H1 (cell line): ENCODE measurements at regions not wholly inside any gene's neighbourhood (a gene's known extent, or its start where the extent isn't known, plus 50 kb on each side); places are given as distances from the start of the nearest gene placed in this dataset.

Experiments used
- CTCF ChIA-PET: fragments of 300-600 bp; sonication (Branson Sonifier 250); formaldehyde crosslinking; loops from one replicate; lab custom pipeline; 2021; ENCODE audit not compliant: partially characterized antibody; lab: Charles Lee
- POLR2A ChIA-PET: fragments of 300-600 bp; sonication (Branson Sonifier 250); formaldehyde crosslinking; loops from one replicate; lab custom pipeline; 2021; ENCODE audit warnings: inconsistent platforms; ENCODE audit not compliant: partially characterized antibody; lab: Charles Lee
- DNase-seq, 2 experiments: peaks; one replicate each; pipeline versions ENCODE4 v3.0.0 to v3.0.0-alpha.2; 2010 to 2022; ENCODE audit warnings: low spot score in 2 of 2, low read depth in 1 of 2, mixed read lengths in 1 of 2
- FAIRE-seq: peaks from 2 replicates; lab custom pipeline; 2011; peaks lifted over from hg19 to GRCh38; lab: Jason Lieb, UNC
- H2AFZ ChIP-seq: 2 replicates; pipeline ENCODE4 v1.8.1; 2012; ENCODE audit warnings: low read length, inconsistent platforms
- H2AK5ac ChIP-seq: 2 replicates; pipeline ENCODE4 v1.6.1; 2013; ENCODE audit warnings: low read depth, low read length
- H2BK120ac ChIP-seq: replicated peaks from 2 replicates; pipeline ENCODE3; 2013; ENCODE audit warnings: low read depth, low read length, inconsistent platforms
- H2BK12ac ChIP-seq: 2 replicates; pipeline ENCODE4 v1.6.1; 2013; ENCODE audit warnings: low read depth, low read length
- H2BK15ac ChIP-seq: 2 replicates; pipeline ENCODE4 v1.6.1; 2013; ENCODE audit warnings: low read length
- H2BK20ac ChIP-seq: 2 replicates; pipeline ENCODE4 v1.6.1; 2013; ENCODE audit warnings: low read length
- H2BK5ac ChIP-seq: 2 replicates; pipeline ENCODE4 v1.6.1; 2013; ENCODE audit warnings: low read depth, low read length
- H3K14ac ChIP-seq: 2 replicates; pipeline ENCODE4 v1.6.1; 2013; ENCODE audit warnings: inconsistent platforms; ENCODE audit not compliant: insufficient read length
- H3K18ac ChIP-seq: 2 replicates; pipeline ENCODE4 v1.6.1; 2013; ENCODE audit warnings: low read length; ENCODE audit errors: extremely low read depth
- H3K23ac ChIP-seq: 2 replicates; pipeline ENCODE4 v1.6.1; 2013; ENCODE audit warnings: inconsistent platforms; ENCODE audit not compliant: insufficient read length
- H3K23me2 ChIP-seq: 2 replicates; pipeline ENCODE4 v1.6.1; 2013; ENCODE audit warnings: low read depth, low read length
- H3K27ac ChIP-seq: 2 replicates; pipeline ENCODE4 v1.6.1; 2011; ENCODE audit warnings: low read depth, low read length, inconsistent platforms
- H3K27me3 ChIP-seq, 4 experiments: replicated peaks in 1 of 4; 1 replicate in 1 of 4; 2 replicates in 3 of 4; pipeline versions ENCODE4 v1.6.1 to v1.8.1; 2011 to 2013; ENCODE audit warnings: low read length in 3 of 4, mild to moderate bottlenecking in 3 of 4, inconsistent platforms in 2 of 4, mixed read lengths in 2 of 4, moderate library complexity in 1 of 4; ENCODE audit not compliant: control insufficient read depth in 3 of 4, insufficient read depth in 3 of 4; ENCODE audit errors: extremely low read depth in 1 of 4
- H3K36me3 ChIP-seq, 4 experiments: 2 replicates each; pipeline versions ENCODE4 v1.6.1 to v1.8.1; 2011 to 2013; ENCODE audit warnings: mild to moderate bottlenecking in 4 of 4, low read length in 3 of 4, moderate library complexity in 2 of 4, control low read depth in 1 of 4, inconsistent platforms in 1 of 4; ENCODE audit not compliant: insufficient read depth in 4 of 4, control insufficient read depth in 2 of 4
- H3K4ac ChIP-seq: replicated peaks from 2 replicates; pipeline ENCODE3; 2013; ENCODE audit warnings: low read length, low read depth, mixed read lengths, inconsistent platforms; ENCODE audit not compliant: insufficient read length
- H3K4me1 ChIP-seq, 4 experiments: replicated peaks in 1 of 4; 1 replicate in 1 of 4; 2 replicates in 3 of 4; pipeline versions ENCODE4 v1.6.1 to v1.8.1; 2011 to 2013; ENCODE audit warnings: low read length in 3 of 4, inconsistent platforms in 2 of 4, mixed read lengths in 1 of 4; ENCODE audit not compliant: insufficient read depth in 4 of 4, control insufficient read depth in 3 of 4
- H3K4me2 ChIP-seq, 2 experiments: 2 replicates each; pipeline versions ENCODE4 v1.6.1 to v1.8.1; 2011 to 2013; ENCODE audit warnings: low read depth in 2 of 2, low read length in 2 of 2, control low read depth in 1 of 2, inconsistent platforms in 1 of 2, mild to moderate bottlenecking in 1 of 2; ENCODE audit not compliant: insufficient read depth in 1 of 2
- H3K4me3 ChIP-seq, 4 experiments: fragments of 200-600, 300-600 bp in 1 of 4; sonication (generic), shearing (Covaris generic), sonication (Bioruptor Twin) in 1 of 4; 2 replicates each; pipeline versions ENCODE4 v1.5.1 to v1.8.1; 2011 to 2016; ENCODE audit warnings: low read length in 4 of 4, low read depth in 3 of 4, control low read depth in 2 of 4, inconsistent platforms in 2 of 4, mild to moderate bottlenecking in 2 of 4, mixed read lengths in 1 of 4, moderate library complexity in 1 of 4; ENCODE audit not compliant: insufficient read depth in 2 of 4; ENCODE audit errors: extremely low read depth in 1 of 4
- H3K56ac ChIP-seq: replicated peaks from 2 replicates; pipeline ENCODE3; 2013; ENCODE audit warnings: low read depth, mild to moderate bottlenecking, mixed read lengths, low read length, inconsistent platforms; ENCODE audit not compliant: insufficient read length
- H3K79me1 ChIP-seq: 2 replicates; pipeline ENCODE4 v1.6.1; 2013; ENCODE audit warnings: low read depth, low read length, control low read depth
- H3K79me2 ChIP-seq, 2 experiments: 2 replicates each; pipeline versions ENCODE4 v1.6.1 to v1.8.1; 2012 to 2013; ENCODE audit warnings: low read length in 2 of 2, mild to moderate bottlenecking in 2 of 2, inconsistent platforms in 1 of 2; ENCODE audit not compliant: insufficient read depth in 2 of 2, control insufficient read depth in 1 of 2
- H3K9ac ChIP-seq, 4 experiments: replicated peaks in 1 of 4; 1 replicate in 1 of 4; 2 replicates in 3 of 4; pipeline versions ENCODE4 v1.6.1 to v1.8.1; 2011 to 2013; ENCODE audit warnings: low read depth in 3 of 4, low read length in 3 of 4, control low read depth in 2 of 4, mild to moderate bottlenecking in 2 of 4, moderate library complexity in 2 of 4, inconsistent platforms in 1 of 4; ENCODE audit errors: extremely low read depth in 1 of 4
- H3K9me3 ChIP-seq, 2 experiments: 2 replicates each; pipeline versions ENCODE4 v1.6.1 to v1.8.1; 2012 to 2013; ENCODE audit warnings: mild to moderate bottlenecking in 2 of 2, moderate library complexity in 2 of 2, control low read depth in 1 of 2, inconsistent platforms in 1 of 2, low read depth in 1 of 2, low read length in 1 of 2, mixed read lengths in 1 of 2; ENCODE audit not compliant: insufficient read depth in 2 of 2
- H4K20me1 ChIP-seq, 2 experiments: replicated peaks in 1 of 2; 2 replicates each; pipeline versions ENCODE3 to v1.8.1; 2011 to 2013; ENCODE audit warnings: inconsistent platforms in 2 of 2, low read length in 2 of 2, mild to moderate bottlenecking in 1 of 2; ENCODE audit not compliant: insufficient read depth in 2 of 2, control insufficient read depth in 1 of 2
- H4K5ac ChIP-seq: 2 replicates; pipeline ENCODE4 v1.6.1; 2013; ENCODE audit warnings: low read length, low read depth, mixed read lengths, inconsistent platforms; ENCODE audit not compliant: insufficient read length
- H4K8ac ChIP-seq: 2 replicates; pipeline ENCODE4 v1.8.0; 2013; ENCODE audit warnings: mild to moderate bottlenecking, moderate library complexity, low read length, inconsistent platforms; ENCODE audit not compliant: insufficient read depth; ENCODE audit errors: extremely low read depth
- H4K91ac ChIP-seq: replicated peaks from 2 replicates; pipeline ENCODE3; 2013; ENCODE audit warnings: low read length, mixed read lengths, inconsistent platforms; ENCODE audit not compliant: insufficient read length
- ASH2L ChIP-seq: fragments of 200-600, 300-600 bp; sonication (generic); IDR thresholded peaks from one replicate; pipeline ENCODE4 v1.7.1; 2017; ENCODE audit warnings: low read length
- ATF3 ChIP-seq: IDR thresholded peaks from 2 replicates; pipeline ENCODE4 v1.6.1; 2011; ENCODE audit warnings: low read depth, mild to moderate bottlenecking, low read length; ENCODE audit not compliant: insufficient read depth
- BRCA1 ChIP-seq: IDR thresholded peaks from 2 replicates; pipeline ENCODE4 v1.6.1; 2012; ENCODE audit warnings: low read depth, low read length, improper control_type of control experiment
- CHD1 ChIP-seq: IDR thresholded peaks from 2 replicates; pipeline ENCODE4 v1.6.1; 2012; ENCODE audit warnings: low read depth, low read length, improper control_type of control experiment
- EGR1 ChIP-seq: IDR thresholded peaks from 2 replicates; pipeline ENCODE4 v1.6.1; 2011; ENCODE audit warnings: low read depth, low read length, borderline replicate concordance
- EZH2 ChIP-seq: fragments of 200-600 bp; sonication (generic); IDR thresholded peaks from 2 replicates; pipeline ENCODE4 v1.7.1; 2012; ENCODE audit warnings: low read depth, mild to moderate bottlenecking, moderate library complexity, low read length, inconsistent platforms; ENCODE audit not compliant: severe bottlenecking
- PHF8 ChIP-seq: fragments of 200-600 bp; sonication (generic); conservative IDR thresholded peaks from 2 replicates; pipeline ENCODE4 v1.7.1; 2012; ENCODE audit warnings: low read depth, mild to moderate bottlenecking, inconsistent platforms, low read length, moderate library complexity
- POU5F1 ChIP-seq: IDR thresholded peaks from 2 replicates; pipeline ENCODE4 v1.6.1; 2011; ENCODE audit warnings: low read depth, mild to moderate bottlenecking, low read length, moderate library complexity
- SIN3A ChIP-seq, 2 experiments: IDR thresholded peaks in 1 of 2; conservative IDR thresholded peaks in 1 of 2; 2 replicates each; pipeline ENCODE4 v1.6.1; 2011 to 2012; ENCODE audit warnings: low read length in 2 of 2, improper control_type of control experiment in 1 of 2, low read depth in 1 of 2, mild to moderate bottlenecking in 1 of 2
- SP1 ChIP-seq: IDR thresholded peaks from 2 replicates; pipeline ENCODE4 v1.6.1; 2011; ENCODE audit warnings: low read depth, low read length
- SP2 ChIP-seq: IDR thresholded peaks from 2 replicates; pipeline ENCODE4 v1.6.1; 2012; ENCODE audit warnings: mild to moderate bottlenecking, low read length, inconsistent platforms
- SP4 ChIP-seq: IDR thresholded peaks from 2 replicates; pipeline ENCODE4 v1.6.1; 2012; ENCODE audit warnings: low read length, inconsistent platforms
- SRF ChIP-seq: IDR thresholded peaks from 2 replicates; pipeline ENCODE4 v1.6.1; 2011; ENCODE audit warnings: mild to moderate bottlenecking, low read depth, low read length, moderate library complexity
- SUZ12 ChIP-seq: fragments of 200-600 bp; sonication (generic); IDR thresholded peaks from 2 replicates; pipeline ENCODE4 v1.6.1; 2012; ENCODE audit warnings: mild to moderate bottlenecking, inconsistent platforms, low read length, moderate library complexity, mixed read lengths
- TAF7 ChIP-seq: optimal IDR thresholded peaks from 2 replicates; pipeline ENCODE3; 2011; ENCODE audit warnings: low read depth, mild to moderate bottlenecking, inconsistent platforms, low read length, moderate library complexity, borderline replicate concordance
- TEAD4 ChIP-seq: IDR thresholded peaks from 2 replicates; pipeline ENCODE4 v1.6.1; 2012; ENCODE audit warnings: low read depth, low read length, inconsistent platforms, mixed read lengths
- WGBS, 2 experiments: shearing (Covaris generic) in 1 of 2; methylation state at CpG; one replicate each; pipeline versions ENCODE4 v1.1.6 to v1.1.7; 2013 to 2015; ENCODE audit warnings: low lambda C conversion rate in 2 of 2, mixed read lengths in 2 of 2, inconsistent platforms in 1 of 2, low coverage in 1 of 2, missing lambda C conversion rate in 1 of 2; ENCODE audit not compliant: insufficient replicate concordance in 2 of 2, insufficient coverage in 1 of 2, insufficient read length in 1 of 2; ENCODE audit errors: extremely low coverage in 1 of 2, missing lambda C conversion rate in 1 of 2; 5-methylcytosine and 5-hydroxymethylcytosine counted together

- no peaks in the 10 kb centered on the region for H3K36me3 ChIP-seq
- H4K8ac ChIP-seq: no peak overlapping the region
- H2BK5ac ChIP-seq: no peak overlapping the region
- no peak overlapping the region for H3K23ac ChIP-seq
- no peak for FAIRE-seq
- ChIA-PET CTCF (interaction anchor here (1.3 to 2.2 kb wide), 2 partner anchors 8 to 11 kb away, joined by 4 to 5 read pairs; no protein-coding TSS in a partner anchor), POLR2A (no interaction called here)
- H3K56ac ChIP-seq: no peak overlapping the region
- H4K5ac ChIP-seq: no peak overlapping the region
- H3K9ac ChIP-seq: no peak overlapping the region
- H2BK12ac ChIP-seq: no peak overlapping the region
- H2BK20ac ChIP-seq: no peak overlapping the region
- no peaks in the 10 kb centered on the region for H3K27me3 ChIP-seq
- H3K27ac ChIP-seq: no peak overlapping the region
- no peak overlapping the region for H2BK15ac ChIP-seq
- no peak overlapping the region; a peak in 1 of 4 replicates for H3K4me2 ChIP-seq
- 71% methylated on average over 1 of the region's 1 CpG; no CpG with 5 or more reads in 1 of the 2 experiments for WGBS, 2 experiments
- no peak for DNase-seq
- H3K18ac ChIP-seq: no peak overlapping the region
- H3K4me1 ChIP-seq: peaks cover 0 to 5% (median 3%) of the 10 kb centered on the region in 4 experiments; a peak in 1 of 7 replicates
- H3K79me1 ChIP-seq: no peaks in the 10 kb centered on the region
- H2AFZ ChIP-seq: no peak overlapping the region
- H3K4ac ChIP-seq: no peak overlapping the region
- H3K9me3 ChIP-seq: no peaks in the 10 kb centered on the region
- H3K4me3 ChIP-seq: no peak overlapping the region
- H3K14ac ChIP-seq: no peak overlapping the region
- no peaks in the 10 kb centered on the region for H3K79me2 ChIP-seq
- no peak overlapping the region for H2AK5ac ChIP-seq
- no peaks in the 10 kb centered on the region for H3K23me2 ChIP-seq
- no peak overlapping the region for H2BK120ac ChIP-seq
- H4K91ac ChIP-seq: no peak overlapping the region
- H4K20me1 ChIP-seq: no peaks in the 10 kb centered on the region
- TF ChIP-seq EGR1 (no peak), SP2 (no peak), ATF3 (no peak), SIN3A (conservative IDR thresholded peaks at IDR 0.05 in 1 of 2, IDR thresholded peaks at IDR 0.05 in 1 of 2; ENCODE audit: low read depth in 1 of 2, low read length in 2 of 2) (no peak), TEAD4 (no peak), PHF8 (no peak), POU5F1 (no peak), SRF (no peak), SUZ12 (no peak), BRCA1 (no peak), SP1 (no peak), SP4 (no peak), ASH2L (no peak), EZH2 (no peak), TAF7 (no peak), CHD1 (no peak)
Observed at GRCh38 chr1:118302145-118302544, 117.1 kb upstream of the SPAG17 start.
